ENCODE measurements at regions not wholly inside any gene's neighbourhood (a gene's known extent, or its start where the extent isn't known, plus 50 kb on each side); places are given as distances from the start of the nearest gene placed in this dataset.
"Not testable (repeated sequence)": the region's sequence is repeated elsewhere in the genome, so short reads cannot be mapped to it uniquely, and the experiment has no call there.

DNA sequence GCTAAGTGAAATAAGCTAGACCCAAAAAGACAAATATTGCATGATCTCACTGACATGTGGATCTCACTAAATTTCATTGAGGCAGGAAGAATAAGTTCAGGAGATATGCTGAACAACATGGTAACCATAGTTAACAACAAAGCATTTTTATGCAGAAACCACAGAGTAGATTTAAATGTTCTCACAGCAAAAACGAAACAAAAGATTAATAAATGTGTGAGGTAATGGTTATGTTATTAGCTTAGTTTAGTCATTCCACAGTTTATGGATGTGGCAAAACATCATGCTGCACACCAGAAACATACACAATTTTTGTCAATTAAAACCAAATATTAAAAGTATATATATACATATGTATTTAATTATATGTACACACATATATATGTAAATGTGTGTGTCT lies 765.8 kb downstream of the SLITRK5 start:
- DNase-seq: no peak

DNA sequence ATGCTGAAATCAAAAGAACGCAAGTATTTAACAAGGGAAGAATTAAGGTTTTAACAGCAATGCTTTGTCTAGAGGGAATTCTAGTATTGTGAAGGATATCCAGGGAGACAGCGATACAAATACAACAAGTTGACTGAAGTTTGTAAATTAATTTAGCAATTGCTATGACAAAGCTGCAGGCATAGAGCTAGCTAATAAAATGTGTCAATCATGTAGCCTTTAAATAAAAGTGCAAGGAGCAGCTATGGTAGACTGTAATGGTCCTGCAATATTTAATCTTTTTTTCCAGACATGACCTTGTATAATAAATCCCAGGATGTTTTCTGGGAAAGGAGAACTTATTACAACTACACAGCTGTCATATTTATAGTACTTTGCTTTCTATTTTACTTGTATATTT lies 779.3 kb downstream of the SLITRK5 start:
- no peak for DNase-seq

DNA sequence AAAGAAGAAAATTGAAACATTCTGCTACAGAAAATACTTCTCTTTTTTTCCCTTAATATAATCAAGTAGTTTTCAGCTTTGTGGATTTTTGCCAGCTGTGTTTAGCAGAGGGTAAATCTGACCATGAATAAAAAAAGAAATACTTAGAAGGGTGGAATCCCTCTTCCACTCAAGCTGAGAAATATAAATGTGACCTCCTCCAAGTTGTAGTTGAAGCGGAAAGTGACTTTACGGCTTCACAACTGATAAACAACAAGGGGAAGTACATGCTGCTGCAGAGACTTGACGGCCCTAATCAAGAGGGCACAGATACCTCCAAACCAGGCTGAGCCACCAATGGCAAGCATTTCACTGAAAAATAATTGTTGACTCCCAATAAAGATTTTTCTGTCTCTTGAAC lies 785.0 kb downstream of the SLITRK5 start:
- peak; percentile 13 for DNase-seq

DNA sequence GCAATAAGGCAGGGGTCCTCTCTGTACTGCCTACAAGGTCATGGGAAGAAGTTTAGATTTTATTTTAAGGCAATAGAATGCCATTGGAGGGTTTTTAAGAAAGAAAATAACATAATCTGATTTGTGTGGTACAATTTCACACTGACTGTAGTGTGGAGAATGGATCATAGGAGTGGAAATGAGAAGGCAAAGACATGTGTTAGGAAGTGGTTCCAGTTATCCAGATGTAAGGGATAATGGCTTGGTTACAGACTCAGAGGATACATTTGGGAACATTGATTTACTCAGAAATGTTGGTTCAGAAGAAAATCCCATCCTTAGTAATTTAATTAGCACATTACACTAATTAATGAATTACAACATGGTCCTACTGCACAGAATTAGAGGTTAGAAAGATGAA lies 788.2 kb downstream of the SLITRK5 start:
- no peak for DNase-seq

DNA sequence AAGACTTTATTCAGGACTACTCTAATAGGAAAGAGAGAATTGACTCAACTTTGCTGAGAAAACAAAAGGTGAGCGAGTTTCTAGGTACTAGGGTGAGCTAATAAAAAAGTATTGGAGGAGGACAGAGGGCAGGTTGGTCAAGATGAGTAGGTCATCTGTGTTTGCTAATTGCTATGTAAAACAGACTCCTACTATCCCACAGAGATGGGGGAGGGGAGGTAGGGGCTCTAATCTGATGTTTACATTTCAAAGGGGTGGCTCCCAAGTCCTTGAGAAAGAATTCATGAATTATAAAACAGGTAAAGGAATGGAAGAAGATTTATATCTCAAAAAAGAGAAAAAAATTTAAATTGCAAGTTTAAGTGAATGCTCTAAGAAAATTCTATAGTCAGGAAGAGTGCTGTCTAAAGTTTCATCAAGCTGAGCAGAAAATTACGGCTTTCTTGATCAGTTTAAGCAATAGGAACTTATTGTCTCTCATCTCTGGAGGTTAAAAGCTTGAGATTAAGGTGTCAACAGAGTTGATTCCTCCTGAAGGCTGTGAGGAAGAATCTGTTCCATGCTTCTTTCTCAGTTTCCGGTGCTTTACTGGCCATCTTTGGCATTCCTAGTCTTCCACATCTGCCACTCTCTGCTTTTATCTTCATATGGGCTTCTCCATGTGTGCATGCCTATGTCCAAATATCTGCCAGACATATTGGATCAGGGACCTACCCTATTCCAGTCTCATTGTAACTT lies 790.3 kb downstream of the SLITRK5 start:
- no peak for DNase-seq

DNA sequence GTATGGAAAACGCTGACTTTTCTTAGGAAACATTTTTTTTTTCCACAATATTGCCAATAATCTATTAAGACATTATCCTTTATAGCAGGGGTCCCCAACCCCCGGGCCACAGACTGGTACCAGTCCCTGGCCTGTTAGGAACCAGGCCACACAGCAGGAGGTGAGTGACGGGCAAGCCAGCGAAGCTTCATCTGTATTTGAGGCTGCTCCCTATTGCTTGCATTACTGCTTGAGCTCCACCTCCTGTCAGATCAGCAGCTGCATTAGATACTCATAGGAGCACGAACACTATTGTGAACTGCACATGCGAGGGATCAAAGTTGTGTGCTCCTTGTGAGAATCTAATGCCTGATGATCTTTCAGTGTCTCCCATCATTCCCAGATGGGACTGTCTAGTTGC lies 793.7 kb downstream of the SLITRK5 start:
- DNase-seq: no peak

DNA sequence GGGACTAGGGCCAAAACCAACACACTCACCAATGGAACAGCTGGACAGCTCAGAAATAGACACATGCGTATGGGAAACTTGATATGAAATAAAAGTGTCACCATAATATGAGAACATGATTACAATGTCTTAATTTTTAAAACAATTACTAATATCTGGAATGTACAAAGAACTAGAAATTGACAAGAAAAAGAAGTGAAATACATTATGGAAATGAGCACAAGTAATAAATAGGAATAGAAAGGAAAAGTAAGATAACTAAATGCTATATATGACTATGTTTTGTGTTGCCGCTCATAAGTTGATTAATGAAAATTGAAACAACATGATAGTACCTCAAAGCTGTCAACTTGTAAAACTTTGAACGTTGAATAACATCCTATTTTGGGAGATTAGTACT lies 801.1 kb downstream of the SLITRK5 start:
- DNase-seq: no peak

DNA sequence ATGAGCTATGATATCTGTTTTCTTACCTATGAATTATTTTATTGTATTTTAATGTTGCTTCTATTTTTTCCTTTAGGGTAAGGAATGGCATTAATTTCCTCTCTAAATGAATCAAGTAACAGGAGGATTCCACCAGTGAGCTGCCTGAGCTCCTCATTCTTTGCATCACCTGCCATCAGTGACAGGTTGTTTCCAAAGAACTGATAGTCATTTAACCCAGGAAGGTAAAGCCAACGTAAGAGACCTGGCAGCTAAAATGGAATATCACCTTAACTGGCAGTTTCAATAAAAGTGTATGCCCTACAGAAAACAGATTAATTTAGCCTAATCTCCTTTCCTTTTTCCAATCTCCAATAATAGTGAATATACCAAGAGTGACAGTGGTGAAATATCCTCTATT lies 812.0 kb downstream of the SLITRK5 start:
- no peak for DNase-seq

DNA sequence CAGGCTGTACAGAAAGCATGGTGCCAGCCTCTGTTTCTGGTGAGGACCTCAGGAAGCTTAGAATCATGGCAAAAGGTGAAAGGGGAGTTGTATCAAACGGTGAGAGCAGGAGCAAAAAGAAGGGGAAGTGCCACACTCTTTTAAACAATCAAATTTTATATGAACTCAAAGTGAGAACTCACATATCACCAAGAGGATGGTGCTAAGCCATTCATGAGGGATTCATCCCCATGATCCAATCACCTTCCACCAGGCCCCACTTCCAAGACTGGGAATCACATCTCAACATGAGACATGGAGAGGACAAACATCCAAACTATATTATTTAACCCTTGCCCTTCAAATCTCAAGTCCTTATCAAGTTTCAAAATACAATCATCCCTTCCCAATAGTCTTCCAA lies 836.7 kb downstream of the SLITRK5 start:
- DNase-seq: no peak

DNA sequence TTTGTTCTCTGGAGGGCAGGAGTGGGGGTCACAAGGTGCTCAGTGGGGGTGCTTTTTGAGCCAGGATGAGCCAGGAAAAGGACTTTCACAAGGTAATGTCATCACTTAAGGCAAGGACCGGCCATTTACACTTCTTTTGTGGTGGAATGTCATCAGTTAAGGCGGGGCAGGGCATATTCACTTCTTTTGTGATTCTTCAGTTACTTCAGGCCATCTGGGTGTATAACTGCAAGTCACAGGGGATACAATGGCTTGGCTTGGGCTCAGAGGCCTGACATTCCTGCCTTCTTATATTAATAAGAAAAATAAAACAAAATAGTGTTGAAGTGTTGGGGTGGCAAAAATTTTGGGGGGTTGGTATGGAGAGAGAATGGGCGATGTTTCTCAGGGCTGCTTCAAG lies 841.8 kb downstream of the SLITRK5 start:
- not testable (repeated sequence) for DNase-seq

DNA sequence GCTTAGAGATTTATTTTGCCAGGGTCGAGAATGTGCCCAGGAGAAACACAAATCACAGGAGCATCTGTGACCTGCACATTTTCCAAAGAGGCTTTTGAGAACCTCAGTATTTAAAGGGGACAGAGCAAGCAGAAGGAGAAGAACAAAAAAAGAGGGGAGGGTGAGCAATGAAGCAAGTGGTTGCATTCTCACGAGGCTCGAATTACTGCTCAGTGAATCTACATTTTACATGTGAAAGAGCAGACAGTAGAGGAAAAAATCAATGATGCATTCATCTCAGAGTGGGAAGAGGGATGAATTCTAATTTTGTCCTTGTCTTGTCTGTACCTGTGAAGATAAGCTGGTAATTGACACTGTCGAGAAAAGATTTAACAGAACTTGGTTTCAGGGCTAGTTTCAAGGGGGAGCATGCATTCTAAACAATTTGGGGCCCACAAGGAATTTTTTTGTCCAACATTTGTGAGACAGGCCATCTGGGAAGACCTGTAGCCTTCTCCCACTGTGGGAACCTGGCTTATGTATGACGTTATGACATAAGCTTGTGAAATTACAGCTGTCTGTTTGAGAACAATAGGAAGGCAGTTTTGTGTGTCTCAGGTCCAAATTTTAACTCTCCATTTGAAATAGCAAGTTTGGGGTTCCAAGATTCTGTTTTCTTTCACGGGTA lies 855.1 kb downstream of the SLITRK5 start:
- no peak for DNase-seq

DNA sequence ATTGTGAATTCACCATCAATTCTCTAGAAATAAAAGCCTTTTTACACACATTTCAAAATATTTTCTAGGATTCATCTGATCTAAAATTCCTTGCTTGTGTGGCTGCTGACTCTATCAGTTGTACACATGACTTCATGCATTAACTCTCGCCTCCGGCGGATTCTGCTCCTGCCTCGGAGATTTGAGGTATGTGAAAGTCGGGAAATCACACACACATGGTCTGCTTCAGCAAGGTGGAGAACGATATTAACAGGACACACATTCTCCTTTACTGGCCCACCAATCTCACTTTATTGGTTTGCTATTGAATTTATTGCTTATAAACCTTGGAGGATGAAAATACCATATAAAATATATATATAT lies 855.7 kb downstream of the SLITRK5 start:
- DNase-seq: no peak

DNA sequence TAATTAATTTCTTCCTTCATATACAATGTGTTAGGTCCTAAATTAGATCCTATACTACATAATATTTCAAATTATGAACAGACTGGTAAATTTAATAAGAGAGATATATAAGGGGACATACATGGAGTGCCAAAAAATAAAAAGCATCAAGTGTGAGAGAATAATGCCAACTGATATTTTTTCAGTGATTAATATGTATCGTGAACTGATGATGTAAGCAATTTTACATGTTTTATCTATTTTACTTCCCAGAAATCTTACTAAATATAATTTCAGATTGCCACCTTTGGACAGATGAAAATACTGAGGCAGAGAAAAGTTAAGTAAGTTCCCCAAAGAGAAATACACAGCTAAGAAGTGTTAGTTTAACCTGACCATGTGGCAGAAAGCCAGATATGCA lies 870.8 kb downstream of the SLITRK5 start:
- no peak for DNase-seq

DNA sequence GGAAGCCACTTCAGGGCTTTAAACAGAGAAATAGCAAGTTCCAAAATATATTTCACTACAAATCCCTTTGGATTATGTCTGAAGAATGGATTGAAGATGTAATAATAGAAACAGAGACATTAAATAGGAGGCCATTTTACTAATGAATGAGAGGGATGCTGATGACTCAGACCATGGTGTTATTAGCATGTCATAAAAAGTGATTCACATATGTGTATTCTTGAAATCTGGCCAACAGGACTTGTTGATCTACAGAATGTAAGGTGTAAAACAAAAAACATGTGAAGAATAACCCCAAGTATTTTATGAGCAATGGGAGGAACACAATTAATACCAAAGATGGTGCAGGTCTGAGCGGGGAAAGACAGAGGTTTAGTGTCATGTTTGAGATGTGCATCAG lies 873.7 kb downstream of the SLITRK5 start:
- no peak for DNase-seq

DNA sequence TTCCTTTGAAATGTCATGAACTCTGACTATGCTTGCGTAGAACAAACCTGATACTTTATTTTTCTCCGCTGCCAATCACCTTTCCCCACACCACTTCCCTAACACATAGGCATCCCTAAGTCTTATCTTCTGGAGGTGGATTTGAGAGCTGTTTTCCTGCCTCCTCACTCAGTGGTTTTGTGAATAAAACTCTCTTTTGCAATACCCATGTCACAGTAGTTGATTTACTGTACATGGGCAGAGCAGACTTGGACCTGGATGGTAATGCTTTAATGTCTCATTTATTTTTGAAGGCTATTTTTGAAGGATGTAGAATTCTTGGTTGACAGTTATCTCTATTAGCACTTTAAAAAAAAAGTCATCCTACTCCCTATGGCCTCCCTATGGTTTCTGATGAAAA lies 881.8 kb downstream of the SLITRK5 start:
- no peak for DNase-seq

DNA sequence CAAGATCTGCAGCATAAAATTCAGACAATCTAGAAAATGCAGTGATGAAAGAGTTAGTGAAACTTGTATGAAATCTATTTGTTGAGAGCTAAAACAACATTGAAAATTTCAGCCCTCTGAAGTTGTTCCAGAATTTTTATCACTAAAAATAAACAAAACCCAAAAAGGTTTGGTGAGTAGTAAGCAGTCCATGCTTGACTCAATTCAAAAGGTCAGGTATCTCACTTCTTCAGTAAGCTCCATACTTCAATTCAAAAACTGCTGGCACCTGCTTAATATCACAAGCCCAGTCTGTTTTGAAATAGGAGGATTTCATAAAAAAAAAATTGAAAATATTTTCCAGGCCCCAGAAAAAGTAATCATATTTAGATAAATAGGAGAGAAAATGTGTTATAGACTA lies 894.4 kb downstream of the SLITRK5 start:
- no peak for DNase-seq

DNA sequence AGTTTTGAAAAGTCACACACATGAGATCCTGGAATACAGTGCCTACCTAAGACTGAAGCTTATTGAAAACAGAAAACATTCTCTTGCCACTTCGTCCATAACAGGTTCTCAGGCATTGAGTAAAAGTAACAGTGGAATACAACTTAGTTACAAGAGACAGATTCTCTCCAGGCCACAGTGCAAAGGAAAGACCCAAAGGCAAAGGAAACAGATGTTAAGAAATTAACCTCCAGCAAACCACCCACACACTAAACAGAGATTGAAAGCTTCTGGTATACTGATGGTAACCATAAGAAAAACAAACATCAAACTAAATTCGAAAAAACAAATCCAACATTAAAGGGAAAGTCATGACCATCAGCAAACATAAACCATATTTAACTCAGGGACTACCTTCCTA lies 914.7 kb downstream of the SLITRK5 start:
- DNase-seq: peak; percentile 47

DNA sequence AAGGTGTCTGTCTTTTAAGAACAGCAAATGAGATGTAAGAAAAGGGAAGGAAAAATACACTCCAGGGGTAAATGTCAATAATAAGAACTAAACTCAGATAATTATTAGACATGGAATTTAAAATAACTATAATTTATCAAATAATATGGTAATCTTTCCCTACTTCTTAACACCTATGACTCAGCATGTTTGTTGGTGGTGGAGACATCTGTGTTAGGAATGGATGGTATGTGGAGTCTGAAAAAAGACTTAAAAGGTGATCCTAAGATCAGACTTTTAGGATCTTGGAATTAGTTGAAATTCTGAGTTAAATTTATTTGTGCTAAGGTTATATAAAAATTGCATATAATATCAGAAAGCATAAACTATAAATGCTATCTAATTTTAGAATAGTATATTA lies 915.1 kb downstream of the SLITRK5 start:
- no peak for DNase-seq

DNA sequence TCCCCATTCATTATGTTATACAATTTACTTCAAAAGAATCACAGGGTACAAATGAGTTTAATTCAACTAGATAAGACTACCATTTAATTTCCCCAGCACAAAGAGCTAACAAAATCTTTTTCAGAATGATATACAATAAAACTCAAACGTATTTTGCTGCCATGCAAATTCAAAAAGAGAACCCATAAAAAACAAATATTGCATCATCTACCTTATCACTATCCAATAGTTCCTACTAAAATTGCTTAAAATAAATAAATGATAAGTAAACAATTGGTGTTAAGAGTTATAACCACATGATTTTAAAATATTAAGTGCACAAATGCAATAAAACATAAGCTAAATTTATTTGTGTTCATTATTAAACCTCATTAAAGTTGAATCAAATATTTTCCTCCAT lies 919.4 kb downstream of the SLITRK5 start:
- DNase-seq: no peak

DNA sequence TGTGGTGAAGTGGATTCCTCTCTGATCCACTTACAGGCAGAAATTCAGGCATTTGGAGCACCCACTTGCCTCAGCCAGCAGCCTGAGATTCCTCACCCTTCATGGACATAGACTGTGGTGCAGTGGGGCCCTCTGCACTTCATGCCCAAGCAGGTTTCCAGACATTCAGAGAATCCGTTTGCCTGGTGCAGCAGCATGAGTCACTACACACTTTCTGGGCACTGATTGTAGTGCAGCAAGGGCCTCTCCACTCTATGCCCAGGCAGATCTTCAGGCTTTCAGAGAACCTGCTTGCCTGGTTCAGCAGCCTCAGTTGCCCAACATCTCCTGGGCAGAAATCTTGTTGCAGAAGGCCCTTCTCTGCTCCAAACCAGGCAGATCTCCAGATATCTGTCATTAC lies 920.9 kb downstream of the SLITRK5 start:
- DNase-seq: no peak

DNA sequence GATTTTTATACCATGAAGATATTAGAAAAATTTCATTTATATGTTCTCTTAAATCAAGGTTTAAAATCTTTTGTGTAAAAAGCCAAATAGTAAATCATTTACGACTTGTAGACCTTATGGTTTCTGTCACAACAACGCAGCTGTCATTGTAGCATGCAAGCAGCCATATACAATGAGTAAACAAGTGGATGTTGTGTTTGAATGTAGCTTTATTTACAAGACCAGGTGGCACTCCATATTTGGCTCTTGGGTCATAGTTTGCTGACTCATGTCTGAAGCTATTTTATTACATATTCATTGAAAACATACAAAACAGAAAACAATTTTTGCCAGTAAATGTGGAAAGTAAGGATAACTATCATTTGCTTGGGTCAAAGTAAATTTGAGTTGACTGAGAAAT lies 930.8 kb downstream of the SLITRK5 start:
- DNase-seq: no peak

DNA sequence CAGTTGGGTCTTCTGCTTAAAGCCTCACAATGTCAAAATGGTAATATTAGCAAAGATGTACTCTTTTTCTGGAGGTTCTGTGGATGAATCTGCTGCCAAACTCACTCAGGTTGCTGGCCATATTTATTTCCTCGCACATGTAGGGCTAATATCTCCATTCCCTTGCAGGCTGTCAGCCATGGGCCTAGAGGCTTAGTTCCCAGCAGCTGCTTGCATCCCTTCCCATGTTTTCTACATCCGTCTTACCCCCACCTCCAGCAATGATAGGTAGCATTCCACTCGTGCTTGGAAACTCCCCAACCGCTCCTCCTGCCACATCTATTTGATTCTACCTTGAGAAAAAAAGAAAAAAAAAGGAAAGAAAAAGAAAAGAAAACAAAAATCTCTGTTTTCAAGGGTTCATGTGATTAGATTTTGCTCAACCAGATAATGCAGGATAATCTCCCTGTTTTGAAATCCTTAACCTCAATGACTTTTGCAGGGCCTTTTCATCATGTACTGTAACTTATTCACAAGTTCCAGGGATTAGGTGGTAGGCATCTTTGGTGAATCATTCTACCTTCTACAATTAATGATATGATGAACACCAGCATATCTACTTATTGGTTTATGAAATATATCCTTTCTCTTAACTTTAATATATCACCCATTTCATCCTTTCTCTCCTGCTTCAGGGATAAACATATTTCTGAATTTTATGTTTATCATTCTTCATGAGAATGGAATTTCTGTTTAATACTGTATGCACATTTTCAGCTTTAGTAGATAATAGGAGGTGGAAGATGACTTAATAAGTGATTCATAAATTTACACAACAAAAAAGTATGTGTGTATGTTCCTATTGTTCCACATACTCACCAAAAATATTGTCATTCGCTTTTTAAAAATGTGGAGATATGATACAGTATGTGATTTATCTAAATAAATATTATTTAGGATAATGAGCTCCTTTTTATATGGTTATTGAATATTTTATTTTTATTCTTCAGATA lies 931.9 kb downstream of the SLITRK5 start:
- DNase-seq: no peak

DNA sequence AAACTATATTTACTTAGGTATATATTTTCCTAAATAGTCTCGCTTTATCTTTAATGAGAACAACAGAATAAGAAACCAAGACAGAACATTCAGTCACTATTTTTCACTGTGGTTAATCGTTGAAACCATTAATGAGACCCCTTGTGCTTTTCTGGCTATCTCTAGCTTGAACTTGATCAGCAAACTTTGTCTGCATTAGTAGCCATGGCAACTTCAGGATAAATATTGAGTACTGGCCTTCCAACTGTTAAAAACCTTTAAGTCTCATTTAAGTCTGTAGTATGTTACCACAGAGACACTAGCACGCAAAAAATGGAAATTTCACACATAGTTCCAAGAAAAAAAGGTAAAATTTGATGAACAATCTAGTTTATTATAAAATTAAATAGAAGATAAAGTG lies 946.0 kb downstream of the SLITRK5 start:
- no peak for DNase-seq

Data from GDM1 (cell line).